ENCODE measurements at regions not wholly inside any gene's neighbourhood (a gene's known extent, or its start where the extent isn't known, plus 50 kb on each side); places are given as distances from the start of the nearest gene placed in this dataset.
"Not testable (repeated sequence)": the region's sequence is repeated elsewhere in the genome, so short reads cannot be mapped to it uniquely, and the experiment has no call there.

GRCh38 chr5:18270635-18271338 is 636.5 kb downstream of the TAF11L14 start:
- DNase-seq, result no peak

GRCh38 chr5:18276939-18277338 is 642.7 kb downstream of the TAF11L14 start:
- no peak for DNase-seq

- DNase-seq, result no peak
Measured at GRCh38 chr5:18281947-18282581, 647.8 kb downstream of the TAF11L14 start.

GRCh38 chr5:18285257-18285656 is 651.0 kb downstream of the TAF11L14 start:
- no peak for DNase-seq

- DNase-seq, result no peak
Measured at GRCh38 chr5:18292146-18292545, 657.9 kb downstream of the TAF11L14 start.

- DNase-seq, result not testable (repeated sequence)
Measured at GRCh38 chr5:18295696-18296095, 661.4 kb downstream of the TAF11L14 start.

- no peak for DNase-seq
Measured at GRCh38 chr5:18299166-18299565, 664.9 kb downstream of the TAF11L14 start.

- DNase-seq, result no peak
Measured at GRCh38 chr5:18305288-18305924, 671.1 kb downstream of the TAF11L14 start.

- DNase-seq, result no peak
Measured at GRCh38 chr5:18311266-18311665, 677.0 kb downstream of the TAF11L14 start.

- no peak for DNase-seq
Measured at GRCh38 chr5:18312016-18312415, 677.8 kb downstream of the TAF11L14 start.

GRCh38 chr5:18314192-18314778 is 680.0 kb downstream of the TAF11L14 start:
- no peak for DNase-seq

GRCh38 chr5:18321262-18321942 is 687.1 kb downstream of the TAF11L14 start:
- DNase-seq, result no peak

GRCh38 chr5:18323891-18324290 is 689.6 kb downstream of the TAF11L14 start:
- no peak for DNase-seq

GRCh38 chr5:18325431-18325830 is 691.2 kb downstream of the TAF11L14 start:
- no peak for DNase-seq

GRCh38 chr5:18329328-18329727 is 695.1 kb downstream of the TAF11L14 start:
- no peak for DNase-seq

- DNase-seq, result no peak
Measured at GRCh38 chr5:18333841-18334240, 699.6 kb downstream of the TAF11L14 start.

- DNase-seq, result no peak
Measured at GRCh38 chr5:18334949-18335348, 700.7 kb downstream of the TAF11L14 start.

- DNase-seq, result no peak
Measured at GRCh38 chr5:18354828-18355227, 720.6 kb downstream of the TAF11L14 start.

- no peak for DNase-seq
Measured at GRCh38 chr5:18357486-18357885, 723.2 kb downstream of the TAF11L14 start.

GRCh38 chr5:18366234-18366633 is 732.0 kb downstream of the TAF11L14 start:
- DNase-seq, result no peak

- no peak for DNase-seq
Measured at GRCh38 chr5:18370531-18370930, 736.3 kb downstream of the TAF11L14 start.

- DNase-seq, result no peak
Measured at GRCh38 chr5:18375641-18376040, 741.4 kb downstream of the TAF11L14 start.

- DNase-seq, result no peak
Measured at GRCh38 chr5:18378066-18378465, 743.8 kb downstream of the TAF11L14 start.

Measured in activated CD8-positive, alpha-beta memory T cell treated with anti-CD3 and anti-CD28 coated beads, Interleukin-2, amount 50 U/mL, for 48 hours (primary cell).